ENCODE measurements at regions not wholly inside any gene's neighbourhood (a gene's known extent, or its start where the extent isn't known, plus 50 kb on each side); places are given as distances from the start of the nearest gene placed in this dataset.

DNA sequence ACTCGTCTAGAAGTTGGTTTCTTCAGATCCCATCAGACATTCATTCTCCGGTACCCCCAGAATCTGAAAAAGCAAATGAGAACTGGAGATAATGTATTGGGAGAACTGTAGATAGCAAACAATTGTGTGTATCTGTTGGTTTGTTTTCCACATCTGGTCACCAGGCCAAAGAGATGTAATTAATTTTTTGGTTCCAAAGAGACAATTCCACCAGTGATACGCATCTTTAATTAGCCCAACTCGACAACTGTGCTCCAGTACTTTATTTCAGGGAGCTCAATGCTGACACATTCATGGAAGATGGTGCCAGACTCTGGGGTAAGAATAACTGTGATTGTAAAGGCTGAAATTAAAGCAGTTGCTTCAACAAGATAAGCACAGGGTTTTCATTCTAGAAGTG lies 74.5 kb downstream of the NPTX2 start:
- DNase-seq (ENCODE audit: low read depth) = no peak
- TF ChIP-seq, protein P1, sequence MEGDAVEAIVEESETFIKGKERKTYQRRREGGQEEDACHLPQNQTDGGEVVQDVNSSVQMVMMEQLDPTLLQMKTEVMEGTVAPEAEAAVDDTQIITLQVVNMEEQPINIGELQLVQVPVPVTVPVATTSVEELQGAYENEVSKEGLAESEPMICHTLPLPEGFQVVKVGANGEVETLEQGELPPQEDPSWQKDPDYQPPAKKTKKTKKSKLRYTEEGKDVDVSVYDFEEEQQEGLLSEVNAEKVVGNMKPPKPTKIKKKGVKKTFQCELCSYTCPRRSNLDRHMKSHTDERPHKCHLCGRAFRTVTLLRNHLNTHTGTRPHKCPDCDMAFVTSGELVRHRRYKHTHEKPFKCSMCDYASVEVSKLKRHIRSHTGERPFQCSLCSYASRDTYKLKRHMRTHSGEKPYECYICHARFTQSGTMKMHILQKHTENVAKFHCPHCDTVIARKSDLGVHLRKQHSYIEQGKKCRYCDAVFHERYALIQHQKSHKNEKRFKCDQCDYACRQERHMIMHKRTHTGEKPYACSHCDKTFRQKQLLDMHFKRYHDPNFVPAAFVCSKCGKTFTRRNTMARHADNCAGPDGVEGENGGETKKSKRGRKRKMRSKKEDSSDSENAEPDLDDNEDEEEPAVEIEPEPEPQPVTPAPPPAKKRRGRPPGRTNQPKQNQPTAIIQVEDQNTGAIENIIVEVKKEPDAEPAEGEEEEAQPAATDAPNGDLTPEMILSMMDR (conservative IDR thresholded peaks at IDR 0.05; ENCODE audit: low read depth, low read length) = no peak
- H3K4me3 ChIP-seq (ENCODE audit: low read depth, low read length) = no peak overlapping the region

DNA sequence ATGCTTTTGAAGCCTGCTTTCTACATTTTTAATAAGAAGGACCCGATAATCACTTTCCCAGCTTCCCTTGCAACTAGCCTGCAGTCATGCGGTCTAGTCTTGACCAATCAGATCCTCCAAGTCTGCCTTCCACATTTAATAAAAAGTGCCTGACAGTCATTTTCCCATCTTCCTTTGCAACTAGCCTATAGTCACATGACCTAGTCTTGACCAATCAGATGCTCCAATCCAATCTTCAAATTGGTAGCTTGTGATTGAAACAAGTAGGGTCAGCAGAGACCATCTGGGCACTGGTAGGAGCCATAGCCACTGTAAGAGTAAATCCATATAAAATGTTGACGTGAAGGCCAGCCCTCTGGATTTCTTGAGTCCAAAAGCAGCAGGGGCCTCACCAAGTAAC lies 80.0 kb downstream of the NPTX2 start:
- no peak overlapping the region for H3K4me3 ChIP-seq (ENCODE audit: low read depth, low read length)
- DNase-seq (ENCODE audit: low read depth) = no peak
- TF ChIP-seq, protein P1 (conservative IDR thresholded peaks at IDR 0.05; ENCODE audit: low read depth, low read length) = no peak

DNA sequence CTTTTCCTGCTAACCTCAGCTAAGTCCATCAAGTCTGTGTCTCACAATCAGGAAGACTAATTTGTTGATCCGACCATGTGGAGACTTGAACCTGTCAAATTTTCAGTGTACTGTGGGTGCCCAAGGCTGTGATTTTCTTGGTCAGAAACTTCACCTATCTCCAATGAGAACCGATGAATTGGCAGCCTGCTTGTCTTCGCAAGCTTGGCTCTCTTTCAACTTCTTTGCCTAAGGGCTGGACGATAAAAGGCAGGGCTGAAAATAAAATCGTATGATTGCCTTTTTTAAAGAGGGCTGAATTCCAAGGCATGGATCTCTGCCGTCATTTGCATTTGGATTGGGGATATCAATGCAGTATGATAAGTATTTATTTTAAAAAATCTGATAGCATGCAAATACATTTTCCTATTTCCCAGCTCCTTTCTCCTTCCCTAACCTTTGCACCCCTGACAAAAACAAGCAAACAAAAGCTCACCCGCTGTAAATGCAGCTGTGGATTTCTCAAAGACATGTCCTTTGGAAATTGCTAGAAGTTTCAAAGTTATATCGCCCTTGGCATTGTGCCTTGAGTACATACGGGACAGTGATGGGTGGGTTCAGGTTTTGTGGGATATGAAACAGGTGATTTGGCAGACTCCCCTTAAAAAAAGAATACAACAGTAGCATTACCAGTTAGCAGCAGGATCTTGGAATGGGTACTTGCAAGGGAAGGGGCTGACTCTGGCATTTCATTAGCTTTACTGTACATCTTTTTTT lies 80.6 kb downstream of the NPTX2 start:
- DNase-seq (ENCODE audit: low read depth) = no peak
- TF ChIP-seq, protein P1 (conservative IDR thresholded peaks at IDR 0.05; ENCODE audit: low read depth, low read length) = no peak
- no peak overlapping the region for H3K4me3 ChIP-seq (ENCODE audit: low read depth, low read length)

DNA sequence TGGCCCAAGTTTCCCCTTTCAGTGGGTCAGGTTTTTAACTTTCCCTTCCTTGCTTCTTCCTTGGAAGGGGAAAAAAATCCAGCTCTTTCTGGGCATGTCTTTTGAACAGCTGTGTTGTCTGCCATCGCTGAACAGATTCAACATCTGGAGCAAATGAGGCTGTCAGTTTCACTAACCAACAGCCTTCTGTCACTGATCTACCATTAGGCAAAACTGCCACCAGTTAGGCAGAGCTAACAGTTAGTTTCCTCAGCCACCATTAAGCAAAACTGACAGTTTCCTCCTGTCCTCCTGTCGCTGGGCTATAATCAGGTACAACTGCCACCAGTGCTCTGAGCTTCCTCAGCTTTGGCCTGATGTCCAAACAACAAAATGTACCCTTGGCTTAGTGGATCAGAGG lies 81.9 kb downstream of the NPTX2 start:
- TF ChIP-seq, protein P1 (conservative IDR thresholded peaks at IDR 0.05; ENCODE audit: low read depth, low read length) = no peak
- H3K4me3 ChIP-seq (ENCODE audit: low read depth, low read length) = no peak overlapping the region
- DNase-seq (ENCODE audit: low read depth) = no peak

DNA sequence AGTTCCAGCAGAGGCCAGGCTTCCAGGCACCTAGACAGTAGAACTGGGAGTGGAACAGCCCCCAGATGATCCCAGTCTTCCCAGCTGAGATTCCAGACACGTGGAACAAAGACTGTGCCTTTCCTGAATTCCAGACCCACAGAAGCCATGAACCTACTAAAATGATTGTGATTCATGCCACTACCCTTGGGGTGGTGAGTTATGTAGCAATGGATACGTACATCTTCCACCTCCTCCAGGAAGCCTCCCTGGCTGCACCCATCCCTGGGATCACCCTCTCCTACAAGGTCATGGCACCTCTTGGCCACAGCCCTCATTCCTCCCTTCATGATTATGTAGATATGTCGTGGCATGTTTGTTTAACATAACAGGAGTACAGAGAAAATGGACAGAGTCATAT lies 83.4 kb downstream of the NPTX2 start:
- no peak for DNase-seq (ENCODE audit: low read depth)

DNA sequence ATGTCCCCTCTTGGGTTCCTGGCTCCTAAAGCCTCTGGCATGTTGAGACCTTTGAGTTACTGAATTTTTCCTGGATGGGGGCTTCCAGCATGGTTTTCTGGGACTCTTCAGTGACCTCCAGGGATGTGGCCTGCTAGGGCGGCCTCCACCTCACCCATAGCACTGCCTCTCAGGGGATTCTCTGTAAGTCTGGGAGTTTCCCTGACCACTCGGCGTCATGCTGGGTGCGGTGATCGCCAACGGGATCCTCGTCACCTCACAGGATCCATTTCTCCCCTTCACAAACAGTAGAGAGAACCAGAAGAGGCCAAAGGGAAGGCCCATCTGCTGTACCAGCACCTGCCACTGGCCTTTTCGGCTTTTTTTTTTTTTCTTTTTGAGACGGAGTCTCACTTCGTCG lies 84.3 kb downstream of the NPTX2 start:
- TF ChIP-seq, protein P1 (conservative IDR thresholded peaks at IDR 0.05; ENCODE audit: low read depth, low read length) = no peak
- DNase-seq (ENCODE audit: low read depth) = no peak
- no peak overlapping the region for H3K4me3 ChIP-seq (ENCODE audit: low read depth, low read length)

More for the DNA sequence above, 83.4 kb downstream of the NPTX2 start:
- TF ChIP-seq, protein P1 (conservative IDR thresholded peaks at IDR 0.05; ENCODE audit: low read depth, low read length) = no peak
- no peak overlapping the region for H3K4me3 ChIP-seq (ENCODE audit: low read depth, low read length)

DNA sequence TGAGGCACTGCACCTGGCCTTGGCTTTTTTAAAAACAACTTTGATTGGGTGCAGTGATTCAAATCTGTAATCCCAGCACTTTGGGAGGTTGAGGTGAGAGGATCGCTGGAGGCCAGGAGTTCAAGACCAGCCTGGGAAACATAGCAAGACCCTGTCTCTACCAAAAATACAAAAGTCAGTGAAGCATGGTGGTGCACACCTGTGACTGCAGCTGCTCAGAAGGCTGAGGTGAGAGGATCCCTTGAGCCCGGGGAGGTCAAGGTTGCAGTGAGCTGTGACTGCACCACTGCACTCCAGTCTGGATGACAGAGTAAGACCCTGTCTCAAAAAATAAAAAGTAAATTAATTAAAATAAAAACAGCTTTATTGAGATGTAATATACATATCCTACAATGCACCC lies 84.9 kb downstream of the NPTX2 start:
- TF ChIP-seq, protein P1 (conservative IDR thresholded peaks at IDR 0.05; ENCODE audit: low read depth, low read length) = no peak
- no peak for DNase-seq (ENCODE audit: low read depth)
- H3K4me3 ChIP-seq (ENCODE audit: low read depth, low read length) = no peak overlapping the region
